Uterus (tissue), 3 donors: ENCODE measurements at regions not wholly inside any gene's neighbourhood (a gene's known extent, or its start where the extent isn't known, plus 50 kb on each side); places are given as distances from the start of the nearest gene placed in this dataset.

Experiments used
- DNase-seq, 2 donors: peaks; one replicate each; pipeline ENCODE4 v3.0.0-alpha.2; 2019 to 2020
- H3K27ac ChIP-seq, 2 donors: fragments of 200-600 bp; sonication (generic); 1 replicate in 1 of 2; 2 replicates in 1 of 2; pipeline ENCODE4 v1.5.1; 2016 to 2018
- H3K27me3 ChIP-seq, 2 donors: fragments of 200-600 bp; sonication (generic); one replicate each; pipeline ENCODE4 v1.5.1; 2018 to 2019; ENCODE audit warnings: control low read depth in 1 of 2
- H3K36me3 ChIP-seq, 2 donors: fragments of 200-600 bp; sonication (generic); one replicate each; pipeline ENCODE4 v1.5.1; 2019; ENCODE audit warnings: control low read depth in 1 of 2
- H3K4me1 ChIP-seq, 2 donors: fragments of 200-600 bp; sonication (generic); one replicate each; pipeline ENCODE4 v1.5.1; 2018 to 2019; ENCODE audit warnings: control low read depth in 1 of 2
- H3K4me3 ChIP-seq, 2 donors: fragments of 200-600 bp; sonication (generic); 1 replicate in 1 of 2; 2 replicates in 1 of 2; pipeline ENCODE4 v1.5.1; 2018 to 2019; ENCODE audit warnings: mild to moderate bottlenecking in 1 of 2
- H3K9me3 ChIP-seq, 2 donors: fragments of 200-600 bp; sonication (generic); one replicate each; pipeline ENCODE4 v1.5.1; 2019; ENCODE audit warnings: control low read depth in 1 of 2
- POLR2A ChIP-seq, 2 donors: fragments of 450-650 bp; IDR thresholded peaks; one replicate each; pipeline ENCODE4 v1.6.1; 2016; ENCODE audit warnings: antibody characterized with exemption in 2 of 2, mild to moderate bottlenecking in 1 of 2, moderate library complexity in 1 of 2
- intact Hi-C: fragments of 100-400 bp; cut with DNase I; formaldehyde crosslinking; loops from one replicate; pipeline ENCODE4 v1.15.1; 2023; ENCODE audit warnings: low total_unique reads
- TF ChIP-seq, protein P1 (sequence below), 4 experiments: fragments of 200-600 bp in 2 of 4; fragments of 450-650 bp in 2 of 4; sonication (generic) in 2 of 4; IDR thresholded peaks; one replicate each; pipeline ENCODE4 v1.5.1; 2016 to 2019; ENCODE audit warnings: antibody characterized with exemption in 4 of 4, mild to moderate bottlenecking in 2 of 4, moderate library complexity in 1 of 4
- donor health status: DM: yes; HTN: yes; CAD: no.

DNA sequence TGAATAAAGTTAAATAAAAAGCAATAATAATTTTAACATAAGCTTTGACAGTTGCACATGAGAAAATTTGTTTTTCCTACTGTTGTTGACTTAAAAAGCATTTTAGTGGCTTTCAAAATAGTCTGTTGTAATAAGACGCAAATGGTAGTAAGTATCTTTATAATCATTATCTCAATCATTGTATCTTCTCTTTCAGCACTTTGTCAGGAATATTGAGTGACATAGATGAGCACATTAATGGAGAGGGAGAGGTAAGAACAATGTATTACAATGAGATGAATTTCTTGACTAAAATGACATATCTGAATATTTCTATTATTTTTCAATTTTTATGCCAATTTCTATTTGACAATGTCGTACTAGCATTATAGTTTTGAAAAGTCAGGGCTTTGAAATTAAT lies 193.9 kb upstream of the MRPS30 start:
- intact Hi-C loops = no loop called here
- no peak overlapping the region for H3K27ac ChIP-seq

DNA sequence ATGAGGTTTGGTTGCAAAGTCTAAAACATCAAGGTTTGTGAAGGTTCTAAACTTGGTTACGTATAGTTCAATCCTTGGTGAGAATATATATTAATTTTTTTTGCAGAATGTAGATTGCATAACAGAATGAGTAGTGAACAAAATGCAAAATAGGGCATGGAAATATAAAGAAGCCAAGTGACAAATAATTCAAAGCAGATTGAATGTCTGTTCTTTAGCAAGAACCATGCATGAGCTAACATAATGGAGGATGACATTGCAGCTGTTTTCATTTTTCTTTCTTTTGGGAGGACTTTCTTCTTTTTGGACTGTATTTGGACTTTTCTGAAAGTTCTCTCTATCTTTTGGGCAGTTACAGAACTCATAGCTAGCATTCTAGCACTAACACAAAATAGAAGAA lies 194.8 kb upstream of the MRPS30 start:
- no peak overlapping the region for H3K4me3 ChIP-seq
- H3K9me3 ChIP-seq = no peaks in the 10 kb centered on the region
- no peaks in the 10 kb centered on the region for H3K27me3 ChIP-seq
- H3K4me1 ChIP-seq = no peaks in the 10 kb centered on the region
- TF ChIP-seq, protein P1, sequence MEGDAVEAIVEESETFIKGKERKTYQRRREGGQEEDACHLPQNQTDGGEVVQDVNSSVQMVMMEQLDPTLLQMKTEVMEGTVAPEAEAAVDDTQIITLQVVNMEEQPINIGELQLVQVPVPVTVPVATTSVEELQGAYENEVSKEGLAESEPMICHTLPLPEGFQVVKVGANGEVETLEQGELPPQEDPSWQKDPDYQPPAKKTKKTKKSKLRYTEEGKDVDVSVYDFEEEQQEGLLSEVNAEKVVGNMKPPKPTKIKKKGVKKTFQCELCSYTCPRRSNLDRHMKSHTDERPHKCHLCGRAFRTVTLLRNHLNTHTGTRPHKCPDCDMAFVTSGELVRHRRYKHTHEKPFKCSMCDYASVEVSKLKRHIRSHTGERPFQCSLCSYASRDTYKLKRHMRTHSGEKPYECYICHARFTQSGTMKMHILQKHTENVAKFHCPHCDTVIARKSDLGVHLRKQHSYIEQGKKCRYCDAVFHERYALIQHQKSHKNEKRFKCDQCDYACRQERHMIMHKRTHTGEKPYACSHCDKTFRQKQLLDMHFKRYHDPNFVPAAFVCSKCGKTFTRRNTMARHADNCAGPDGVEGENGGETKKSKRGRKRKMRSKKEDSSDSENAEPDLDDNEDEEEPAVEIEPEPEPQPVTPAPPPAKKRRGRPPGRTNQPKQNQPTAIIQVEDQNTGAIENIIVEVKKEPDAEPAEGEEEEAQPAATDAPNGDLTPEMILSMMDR (IDR thresholded peaks at IDR 0.05) = no peak
- TF ChIP-seq POLR2A (IDR thresholded peaks at IDR 0.05) = no peak
- H3K27ac ChIP-seq = no peak overlapping the region
- intact Hi-C loops = no loop called here
- DNase-seq = no peak
- H3K36me3 ChIP-seq = no peaks in the 10 kb centered on the region

More for the DNA sequence above, 193.9 kb upstream of the MRPS30 start:
- H3K4me1 ChIP-seq = no peaks in the 10 kb centered on the region
- H3K9me3 ChIP-seq = no peaks in the 10 kb centered on the region
- H3K4me3 ChIP-seq = no peak overlapping the region
- H3K27me3 ChIP-seq = no peaks in the 10 kb centered on the region
- DNase-seq = no peak
- H3K36me3 ChIP-seq = no peaks in the 10 kb centered on the region
- TF ChIP-seq POLR2A (IDR thresholded peaks at IDR 0.05) = no peak
- TF ChIP-seq, protein P1 (IDR thresholded peaks at IDR 0.05) = no peak

DNA sequence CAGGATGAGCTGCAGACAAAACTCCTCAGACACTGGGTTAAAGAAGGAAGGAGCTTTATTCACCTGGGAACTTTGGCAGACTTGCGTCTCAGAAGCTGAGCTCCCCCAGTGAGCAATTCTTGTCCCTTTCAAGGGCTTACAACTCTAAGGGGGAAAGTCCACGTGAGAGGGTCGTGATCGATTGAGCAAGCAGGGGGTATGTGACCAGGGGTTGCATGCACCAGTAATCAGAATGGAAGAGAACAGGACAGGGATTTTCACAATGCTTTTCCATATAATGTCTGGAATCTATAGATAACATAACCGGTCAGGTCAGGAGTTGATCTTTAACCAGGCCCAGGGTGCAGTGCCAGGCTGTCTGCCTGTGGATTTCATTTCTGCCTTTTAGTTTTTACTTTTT lies 202.8 kb upstream of the MRPS30 start:
- intact Hi-C loops = no loop called here
- no peaks in the 10 kb centered on the region for H3K36me3 ChIP-seq
- H3K27me3 ChIP-seq = no peaks in the 10 kb centered on the region
- no peaks in the 10 kb centered on the region for H3K4me1 ChIP-seq
- TF ChIP-seq, protein P1 (IDR thresholded peaks at IDR 0.05) = no peak
- TF ChIP-seq POLR2A (IDR thresholded peaks at IDR 0.05) = no peak
- H3K27ac ChIP-seq = no peak overlapping the region
- H3K4me3 ChIP-seq = no peak overlapping the region
- no peak for DNase-seq
- no peaks in the 10 kb centered on the region for H3K9me3 ChIP-seq

DNA sequence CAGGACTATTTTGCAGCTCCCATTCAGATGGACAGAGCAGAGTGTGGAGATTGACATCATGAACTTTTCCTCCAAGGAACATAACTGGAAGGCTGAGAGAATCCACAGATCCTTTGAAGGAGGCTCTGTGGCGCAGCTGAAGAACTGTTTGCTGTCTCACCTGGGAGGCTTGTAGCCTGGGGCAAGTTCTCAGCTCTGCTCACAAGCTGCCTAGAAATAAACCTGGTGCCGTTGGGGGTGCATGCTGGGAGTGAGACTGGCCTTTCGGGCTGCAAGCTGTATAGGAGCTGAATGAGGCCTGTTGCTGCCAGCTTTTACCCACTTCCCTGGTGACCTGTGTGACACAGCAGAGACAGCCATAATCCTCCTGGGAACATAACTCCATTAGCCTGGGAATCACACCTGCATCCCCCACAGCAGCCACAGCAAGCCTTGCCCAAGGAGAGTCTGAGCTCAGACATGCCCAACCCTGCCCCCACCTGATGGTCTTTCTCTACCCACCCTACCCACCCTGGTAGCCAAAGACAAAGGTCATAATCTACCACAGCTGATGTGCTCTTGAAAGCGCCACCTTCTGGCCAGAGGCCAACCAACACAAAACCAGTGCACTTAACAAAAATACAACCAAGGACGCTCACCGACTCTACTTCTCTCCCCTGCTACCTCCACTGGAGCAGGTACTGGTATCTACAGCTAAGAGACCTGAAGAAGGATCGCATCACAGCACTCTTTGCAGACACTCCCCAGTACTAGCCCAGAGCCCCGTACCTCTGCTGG lies 205.1 kb upstream of the MRPS30 start:
- H3K36me3 ChIP-seq = no peaks in the 10 kb centered on the region
- no peak overlapping the region for H3K4me3 ChIP-seq
- H3K27ac ChIP-seq = no peak overlapping the region
- no peaks in the 10 kb centered on the region for H3K27me3 ChIP-seq
- intact Hi-C loops = no loop called here
- no peaks in the 10 kb centered on the region for H3K4me1 ChIP-seq
- TF ChIP-seq POLR2A (IDR thresholded peaks at IDR 0.05) = no peak
- TF ChIP-seq, protein P1 (IDR thresholded peaks at IDR 0.05) = no peak
- H3K9me3 ChIP-seq = no peaks in the 10 kb centered on the region
- DNase-seq = no peak

DNA sequence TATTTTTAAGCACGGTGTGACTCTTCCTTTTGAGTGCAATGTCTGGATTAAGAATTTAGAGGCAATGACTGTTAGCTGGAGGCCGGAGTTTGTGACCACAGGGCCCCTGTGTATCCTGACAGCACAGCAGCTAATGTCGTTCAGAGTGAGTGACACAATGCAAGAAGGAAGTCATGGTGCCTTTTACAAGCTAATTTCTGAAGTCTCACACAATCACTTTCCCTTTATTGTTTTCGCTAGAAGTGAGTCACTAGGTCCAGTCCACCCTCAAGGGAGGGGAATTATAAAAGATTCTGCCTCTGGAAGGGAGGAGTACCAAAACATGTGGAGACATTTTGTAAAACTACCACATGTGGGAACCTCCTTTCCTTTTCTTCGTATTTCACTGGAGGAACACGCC lies 185.5 kb upstream of the FGF10 start:
- Histone ChIP-seq H3K9me3 (no peaks in the 10 kb centered on the region), H3K27ac (no peak overlapping the region), H3K27me3 (no peaks in the 10 kb centered on the region), H3K4me3 (no peak overlapping the region), H3K4me1 (no peaks in the 10 kb centered on the region), H3K36me3 (no peaks in the 10 kb centered on the region)
- DNase-seq = no peak
- TF ChIP-seq, protein P1 (IDR thresholded peaks at IDR 0.05) = no peak
- intact Hi-C loops = no loop called here
